ENCODE measurements at regions not wholly inside any gene's neighbourhood (a gene's known extent, or its start where the extent isn't known, plus 50 kb on each side); places are given as distances from the start of the nearest gene placed in this dataset.

DNA sequence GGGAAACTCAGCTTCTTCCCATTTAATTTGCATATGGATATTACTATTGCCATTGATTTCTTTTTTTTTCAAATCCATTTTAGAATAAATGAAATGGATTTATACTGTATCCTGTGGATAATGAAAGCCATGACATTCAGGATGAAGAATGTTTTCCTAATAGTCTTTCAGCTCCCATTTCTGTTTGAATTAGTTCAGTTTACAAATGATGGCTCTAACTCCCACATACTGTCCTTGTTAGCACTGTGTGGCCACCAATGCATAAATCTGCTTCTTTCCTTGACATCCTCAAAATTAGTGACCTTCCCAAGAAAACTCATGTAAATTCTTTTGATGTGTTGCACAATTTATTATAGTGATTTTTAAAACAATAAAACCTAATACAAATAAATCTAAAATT, 693.2 kb upstream of the GJE1 start:
- Histone ChIP-seq H3K9me2 (replicated peaks; ENCODE audit: insufficient read depth, low read length) (no peaks in the 10 kb centered on the region), H3K27me3 (ENCODE audit: low read length) (no peaks in the 10 kb centered on the region), H3K4me3 (ENCODE audit: insufficient read depth, low read length, poor library complexity, severe bottlenecking) (no peak overlapping the region), H3K4me2 (ENCODE audit: low read depth, low read length, poor library complexity, severe bottlenecking) (no peak overlapping the region), H3K9ac (ENCODE audit: low read length) (no peak overlapping the region), H3K27ac (ENCODE audit: low read depth, low read length) (no peak overlapping the region), H3K79me2 (ENCODE audit: insufficient read depth, low read length) (no peaks in the 10 kb centered on the region), H3K36me3 (ENCODE audit: low read length) (no peaks in the 10 kb centered on the region), H4K20me1 (ENCODE audit: low read depth, low read length) (no peaks in the 10 kb centered on the region), H3K9me3 (ENCODE audit: insufficient read depth, low read length) (no peaks in the 10 kb centered on the region), H3F3A (ENCODE audit: insufficient read depth) (no peaks in the 10 kb centered on the region), H2AFZ (ENCODE audit: low read depth, low read length, severe bottlenecking) (no peak overlapping the region)
- no peak for TF ChIP-seq EZH2phosphoT487 (conservative IDR thresholded peaks at IDR 0.05; ENCODE audit: low read length)
- TF ChIP-seq, protein P1, sequence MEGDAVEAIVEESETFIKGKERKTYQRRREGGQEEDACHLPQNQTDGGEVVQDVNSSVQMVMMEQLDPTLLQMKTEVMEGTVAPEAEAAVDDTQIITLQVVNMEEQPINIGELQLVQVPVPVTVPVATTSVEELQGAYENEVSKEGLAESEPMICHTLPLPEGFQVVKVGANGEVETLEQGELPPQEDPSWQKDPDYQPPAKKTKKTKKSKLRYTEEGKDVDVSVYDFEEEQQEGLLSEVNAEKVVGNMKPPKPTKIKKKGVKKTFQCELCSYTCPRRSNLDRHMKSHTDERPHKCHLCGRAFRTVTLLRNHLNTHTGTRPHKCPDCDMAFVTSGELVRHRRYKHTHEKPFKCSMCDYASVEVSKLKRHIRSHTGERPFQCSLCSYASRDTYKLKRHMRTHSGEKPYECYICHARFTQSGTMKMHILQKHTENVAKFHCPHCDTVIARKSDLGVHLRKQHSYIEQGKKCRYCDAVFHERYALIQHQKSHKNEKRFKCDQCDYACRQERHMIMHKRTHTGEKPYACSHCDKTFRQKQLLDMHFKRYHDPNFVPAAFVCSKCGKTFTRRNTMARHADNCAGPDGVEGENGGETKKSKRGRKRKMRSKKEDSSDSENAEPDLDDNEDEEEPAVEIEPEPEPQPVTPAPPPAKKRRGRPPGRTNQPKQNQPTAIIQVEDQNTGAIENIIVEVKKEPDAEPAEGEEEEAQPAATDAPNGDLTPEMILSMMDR (IDR thresholded peaks at IDR 0.05; ENCODE audit: insufficient read depth, low read length, poor library complexity, severe bottlenecking): no peak

GRCh38 chr6:141437685-141438084, 695.0 kb upstream of the GJE1 start:
- Histone ChIP-seq H3K9me3 (ENCODE audit: insufficient read depth, low read length) (no peaks in the 10 kb centered on the region), H3K9me2 (replicated peaks; ENCODE audit: insufficient read depth, low read length) (no peaks in the 10 kb centered on the region), H2AFZ (ENCODE audit: low read depth, low read length, severe bottlenecking) (no peak overlapping the region), H3K27me3 (ENCODE audit: low read length) (no peaks in the 10 kb centered on the region), H3K9ac (ENCODE audit: low read length) (no peak overlapping the region), H3K79me2 (ENCODE audit: insufficient read depth, low read length) (no peaks in the 10 kb centered on the region), H3K4me2 (ENCODE audit: low read depth, low read length, poor library complexity, severe bottlenecking) (no peak overlapping the region), H3K27ac (ENCODE audit: low read depth, low read length) (no peak overlapping the region), H3K4me3 (ENCODE audit: insufficient read depth, low read length, poor library complexity, severe bottlenecking) (no peak overlapping the region), H3K36me3 (ENCODE audit: low read length) (no peaks in the 10 kb centered on the region), H3F3A (ENCODE audit: insufficient read depth) (no peaks in the 10 kb centered on the region), H4K20me1 (ENCODE audit: low read depth, low read length) (no peaks in the 10 kb centered on the region)
- TF ChIP-seq EZH2phosphoT487 (conservative IDR thresholded peaks at IDR 0.05; ENCODE audit: low read length): no peak
- TF ChIP-seq, protein P1 (IDR thresholded peaks at IDR 0.05; ENCODE audit: insufficient read depth, low read length, poor library complexity, severe bottlenecking): no peak

GRCh38 chr6:141437011-141437410, 695.7 kb upstream of the GJE1 start:
- Histone ChIP-seq H3K36me3 (ENCODE audit: low read length) (no peaks in the 10 kb centered on the region), H4K20me1 (ENCODE audit: low read depth, low read length) (no peaks in the 10 kb centered on the region), H3K9ac (ENCODE audit: low read length) (no peak overlapping the region), H3K9me3 (ENCODE audit: insufficient read depth, low read length) (no peaks in the 10 kb centered on the region), H3K27ac (ENCODE audit: low read depth, low read length) (no peak overlapping the region), H3K4me3 (ENCODE audit: insufficient read depth, low read length, poor library complexity, severe bottlenecking) (no peak overlapping the region), H3K79me2 (ENCODE audit: insufficient read depth, low read length) (no peaks in the 10 kb centered on the region), H3K9me2 (replicated peaks; ENCODE audit: insufficient read depth, low read length) (no peaks in the 10 kb centered on the region), H3F3A (ENCODE audit: insufficient read depth) (no peaks in the 10 kb centered on the region), H3K4me2 (ENCODE audit: low read depth, low read length, poor library complexity, severe bottlenecking) (no peak overlapping the region), H3K27me3 (ENCODE audit: low read length) (no peaks in the 10 kb centered on the region), H2AFZ (ENCODE audit: low read depth, low read length, severe bottlenecking) (no peak overlapping the region)
- TF ChIP-seq EZH2phosphoT487 (conservative IDR thresholded peaks at IDR 0.05; ENCODE audit: low read length): no peak
- TF ChIP-seq, protein P1 (IDR thresholded peaks at IDR 0.05; ENCODE audit: insufficient read depth, low read length, poor library complexity, severe bottlenecking): no peak
